Tibial nerve (tissue), 4 donors: ENCODE measurements at regions not wholly inside any gene's neighbourhood (a gene's known extent, or its start where the extent isn't known, plus 50 kb on each side); places are given as distances from the start of the nearest gene placed in this dataset.

Experiments used
- CTCF ChIP-seq, 5 experiments: fragments of 200-600 bp in 3 of 5; fragments of 450-650 bp in 2 of 5; sonication (generic) in 3 of 5; IDR thresholded peaks; one replicate each; pipeline ENCODE4 v1.5.1; 2016 to 2019; ENCODE audit warnings: antibody characterized with exemption in 5 of 5, mild to moderate bottlenecking in 3 of 5, moderate library complexity in 2 of 5
- EP300 ChIP-seq, 2 donors: sonication (generic); formaldehyde crosslinking; IDR thresholded peaks; one replicate each; pipeline ENCODE4 v1.6.1; 2017; ENCODE audit warnings: antibody characterized with exemption in 2 of 2, mild to moderate bottlenecking in 1 of 2

- no peak for TF ChIP-seq CTCF (IDR thresholded peaks at IDR 0.05)
- no peak for TF ChIP-seq EP300 (IDR thresholded peaks at IDR 0.05)
Measured at GRCh38 chr13:47350334-47351124, 453.7 kb upstream of the HTR2A start.
